ENCODE measurements at regions not wholly inside any gene's neighbourhood (a gene's known extent, or its start where the extent isn't known, plus 50 kb on each side); places are given as distances from the start of the nearest gene placed in this dataset.

DNA sequence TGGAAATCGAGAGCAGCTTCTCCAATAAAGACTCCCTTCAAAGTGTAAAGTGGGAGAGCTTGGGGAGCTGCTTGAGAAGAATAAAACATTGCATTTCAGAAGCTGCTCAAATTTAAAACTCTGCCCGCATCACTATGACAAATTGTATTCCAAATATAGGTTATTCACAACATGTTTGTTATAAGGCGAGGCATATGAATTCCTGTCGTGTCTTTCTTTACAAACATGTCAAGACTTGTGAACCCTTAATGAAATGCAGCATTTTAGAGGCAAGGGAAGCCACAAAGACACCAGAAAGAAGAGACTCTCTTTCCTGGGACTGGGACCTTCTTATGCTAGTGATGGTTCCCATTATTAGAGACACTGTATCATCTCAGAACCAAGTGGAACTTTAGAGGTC is 311.2 kb downstream of the DHX15 start:
- CTCF ChIA-PET (ENCODE audit: partially characterized antibody), result interaction anchor here (1.2 kb wide), 1 partner anchor 76 kb away, joined by 3 read pairs; no protein-coding TSS in a partner anchor
- TF ChIP-seq ATF2 (IDR thresholded peaks at IDR 0.05; ENCODE audit: low read length), result no peak
- no peak for TF ChIP-seq RXRA (IDR thresholded peaks at IDR 0.05; ENCODE audit: insufficient read depth, low read depth, low read length)
- TF ChIP-seq SP4 (IDR thresholded peaks at IDR 0.05; ENCODE audit: low read length), result no peak
- no peak for TF ChIP-seq KDM1A (IDR thresholded peaks at IDR 0.05; ENCODE audit: borderline replicate concordance, low read length)
- TF ChIP-seq ASH2L (IDR thresholded peaks at IDR 0.05; ENCODE audit: low read length), result no peak
- no peak for TF ChIP-seq RBBP5 (IDR thresholded peaks at IDR 0.05; ENCODE audit: borderline replicate concordance, low read depth, low read length)
- no peak for TF ChIP-seq JUND (IDR thresholded peaks at IDR 0.05; ENCODE audit: low read length)
- TF ChIP-seq RNF2 (IDR thresholded peaks at IDR 0.05; ENCODE audit: borderline replicate concordance, low read depth, low read length, missing control alignments, poor library complexity, severe bottlenecking), result no peak
- no peak for TF ChIP-seq TEAD4 (IDR thresholded peaks at IDR 0.05; ENCODE audit: low read depth, low read length)
- TF ChIP-seq SIX5 (IDR thresholded peaks at IDR 0.05; ENCODE audit: low read depth, low read length), result no peak
- no peak for TF ChIP-seq POU5F1 (IDR thresholded peaks at IDR 0.05; ENCODE audit: low read depth, low read length)
- no peak for TF ChIP-seq NANOG (IDR thresholded peaks at IDR 0.05; ENCODE audit: insufficient read depth, low read depth, low read length, poor library complexity, severe bottlenecking)
- TF ChIP-seq, protein P1, sequence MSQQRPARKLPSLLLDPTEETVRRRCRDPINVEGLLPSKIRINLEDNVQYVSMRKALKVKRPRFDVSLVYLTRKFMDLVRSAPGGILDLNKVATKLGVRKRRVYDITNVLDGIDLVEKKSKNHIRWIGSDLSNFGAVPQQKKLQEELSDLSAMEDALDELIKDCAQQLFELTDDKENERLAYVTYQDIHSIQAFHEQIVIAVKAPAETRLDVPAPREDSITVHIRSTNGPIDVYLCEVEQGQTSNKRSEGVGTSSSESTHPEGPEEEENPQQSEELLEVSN (IDR thresholded peaks at IDR 0.05), result no peak

More for the DNA sequence above, 311.2 kb downstream of the DHX15 start:
- no peak overlapping the region for H3K56ac ChIP-seq (replicated peaks; ENCODE audit: insufficient read length, low read depth, low read length)
- no peak overlapping the region for H3K4me3 ChIP-seq (ENCODE audit: extremely low read depth in 1 of 4, insufficient read depth in 2 of 4, low read depth in 3 of 4, low read length in 4 of 4)
- no peak overlapping the region for H3K23ac ChIP-seq (ENCODE audit: insufficient read length)
- no peaks in the 10 kb centered on the region for H3K79me2 ChIP-seq (ENCODE audit: control insufficient read depth in 1 of 2, insufficient read depth in 2 of 2, low read length in 2 of 2)
- no peak overlapping the region for H3K18ac ChIP-seq (ENCODE audit: extremely low read depth, low read length)
- no peaks in the 10 kb centered on the region for H3K23me2 ChIP-seq (ENCODE audit: low read depth, low read length)
- H2BK120ac ChIP-seq (replicated peaks; ENCODE audit: low read depth, low read length), result peak overlapping the region; percentile 13
- no peaks in the 10 kb centered on the region for H3K9me3 ChIP-seq (ENCODE audit: insufficient read depth in 2 of 2, low read depth in 1 of 2, low read length in 1 of 2)
- H3K9ac ChIP-seq (replicated peaks in 1 of 4; ENCODE audit: extremely low read depth in 1 of 4, low read depth in 3 of 4, low read length in 3 of 4), result no peak overlapping the region
- POLR2A ChIA-PET (ENCODE audit: partially characterized antibody), result no interaction called here
- H3K4ac ChIP-seq (replicated peaks; ENCODE audit: insufficient read length, low read depth, low read length), result no peak overlapping the region
- H2BK12ac ChIP-seq (ENCODE audit: low read depth, low read length), result no peak overlapping the region
- H3K36me3 ChIP-seq (ENCODE audit: control insufficient read depth in 2 of 4, insufficient read depth in 4 of 4, low read length in 3 of 4), result no peaks in the 10 kb centered on the region
- no peak overlapping the region for H3K27ac ChIP-seq (ENCODE audit: low read depth, low read length)
- H2BK15ac ChIP-seq (ENCODE audit: low read length), result no peak overlapping the region
- no peak for DNase-seq (ENCODE audit: low read depth in 1 of 2, low spot score in 2 of 2)
- no peak overlapping the region for H2BK5ac ChIP-seq (ENCODE audit: low read depth, low read length)
- H3K4me1 ChIP-seq (replicated peaks in 1 of 4; ENCODE audit: control insufficient read depth in 3 of 4, insufficient read depth in 4 of 4, low read length in 3 of 4), result no peaks in the 10 kb centered on the region
- no peak overlapping the region for H3K14ac ChIP-seq (ENCODE audit: insufficient read length)
- no peaks in the 10 kb centered on the region for H3K79me1 ChIP-seq (ENCODE audit: low read depth, low read length)
- no peak overlapping the region for H2BK20ac ChIP-seq (ENCODE audit: low read length)
- 79% methylated on average over 4 of the region's 4 CpGs; no CpG with 5 or more reads in 1 of the 2 experiments for WGBS, 2 experiments (ENCODE audit: extremely low coverage in 1 of 2, insufficient coverage in 1 of 2, insufficient read length in 1 of 2, insufficient replicate concordance in 2 of 2, low coverage in 1 of 2, low lambda C conversion rate in 2 of 2, missing lambda C conversion rate in 1 of 2)
- no peaks in the 10 kb centered on the region for H4K20me1 ChIP-seq (replicated peaks in 1 of 2; ENCODE audit: control insufficient read depth in 1 of 2, insufficient read depth in 2 of 2, low read length in 2 of 2)
- H2AK5ac ChIP-seq (ENCODE audit: low read depth, low read length), result no peak overlapping the region
- H4K5ac ChIP-seq (ENCODE audit: insufficient read length, low read depth, low read length), result no peak overlapping the region
- H4K91ac ChIP-seq (replicated peaks; ENCODE audit: insufficient read length, low read length), result no peak overlapping the region
- no peak overlapping the region for H4K8ac ChIP-seq (ENCODE audit: extremely low read depth, insufficient read depth, low read length)
- no peaks in the 10 kb centered on the region for H3K27me3 ChIP-seq (replicated peaks in 1 of 4; ENCODE audit: control insufficient read depth in 3 of 4, extremely low read depth in 1 of 4, insufficient read depth in 3 of 4, low read length in 3 of 4)
- FAIRE-seq, result peak; percentile 57
- no peak overlapping the region for H3K4me2 ChIP-seq (ENCODE audit: insufficient read depth in 1 of 2, low read depth in 2 of 2, low read length in 2 of 2)
- no peak overlapping the region for H2AFZ ChIP-seq (ENCODE audit: low read length)
